Sciatic nerve (tissue), 2 donors: ENCODE measurements at regions not wholly inside any gene's neighbourhood (a gene's known extent, or its start where the extent isn't known, plus 50 kb on each side); places are given as distances from the start of the nearest gene placed in this dataset.

Experiments used
- ATAC-seq: fragments of 200-7000 bp; cut with Tn5 transposase; one replicate; pipeline ENCODE4 v1.9.1; 2020; ENCODE audit warnings: mild to moderate bottlenecking, moderate library complexity
- DNase-seq: peaks from one replicate; pipeline ENCODE4 v3.0.0-alpha.2; 2020; ENCODE audit warnings: low spot score
- intact Hi-C: fragments of 100-400 bp; cut with DNase I; formaldehyde crosslinking; loops from one replicate; pipeline ENCODE4 v1.14.2; 2022
- donor health status: DM: no; HTN: no; CAD: no.
- donor health status: DM: no; HTN: no; CAD: no.

GRCh38 chr7:93018716-93019115 lies 99.1 kb downstream of the SAMD9 start:
- DNase-seq, result no peak
- ATAC-seq, result no peak
- intact Hi-C loops, result no loop called here

DNA sequence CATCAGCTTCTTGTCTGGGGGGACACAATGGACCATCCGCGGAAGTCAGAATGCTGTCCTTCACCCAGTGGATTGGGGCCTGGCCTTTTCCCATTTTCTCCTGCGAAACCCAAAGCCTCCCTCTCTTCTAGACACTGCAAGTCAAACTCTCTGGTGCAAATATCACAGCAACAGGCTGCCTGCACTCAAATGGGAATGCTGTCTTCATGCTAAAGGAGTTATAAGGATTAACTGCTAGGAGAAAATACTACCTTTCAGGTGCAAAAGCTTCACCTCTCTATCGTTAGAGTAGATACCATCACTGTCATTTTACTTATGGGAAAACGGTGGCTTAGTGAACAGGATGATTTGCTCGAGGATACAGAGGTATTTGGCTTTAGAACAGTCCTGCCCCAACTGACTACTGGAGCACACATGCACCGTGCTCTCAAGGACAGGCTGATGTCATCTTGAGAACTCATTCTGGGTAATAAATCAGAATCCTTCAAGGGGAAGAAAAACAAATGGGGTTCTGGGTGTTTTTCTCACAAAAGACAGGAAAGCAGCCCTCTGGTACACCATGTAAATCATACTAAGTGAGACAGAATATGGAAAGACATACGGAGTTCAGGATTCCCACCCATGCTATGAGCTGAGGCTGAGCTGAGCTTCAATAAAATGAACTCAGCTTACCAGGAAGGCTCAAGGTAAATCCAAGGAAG lies 100.9 kb downstream of the SAMD9 start:
- intact Hi-C loops, result no loop called here
- DNase-seq (no peak), ATAC-seq (no peak)

- DNase-seq (no peak), ATAC-seq (peak; percentile 45)
- intact Hi-C loops, result no loop called here
Measured at GRCh38 chr7:93015779-93016481, 101.8 kb downstream of the SAMD9 start.

DNA sequence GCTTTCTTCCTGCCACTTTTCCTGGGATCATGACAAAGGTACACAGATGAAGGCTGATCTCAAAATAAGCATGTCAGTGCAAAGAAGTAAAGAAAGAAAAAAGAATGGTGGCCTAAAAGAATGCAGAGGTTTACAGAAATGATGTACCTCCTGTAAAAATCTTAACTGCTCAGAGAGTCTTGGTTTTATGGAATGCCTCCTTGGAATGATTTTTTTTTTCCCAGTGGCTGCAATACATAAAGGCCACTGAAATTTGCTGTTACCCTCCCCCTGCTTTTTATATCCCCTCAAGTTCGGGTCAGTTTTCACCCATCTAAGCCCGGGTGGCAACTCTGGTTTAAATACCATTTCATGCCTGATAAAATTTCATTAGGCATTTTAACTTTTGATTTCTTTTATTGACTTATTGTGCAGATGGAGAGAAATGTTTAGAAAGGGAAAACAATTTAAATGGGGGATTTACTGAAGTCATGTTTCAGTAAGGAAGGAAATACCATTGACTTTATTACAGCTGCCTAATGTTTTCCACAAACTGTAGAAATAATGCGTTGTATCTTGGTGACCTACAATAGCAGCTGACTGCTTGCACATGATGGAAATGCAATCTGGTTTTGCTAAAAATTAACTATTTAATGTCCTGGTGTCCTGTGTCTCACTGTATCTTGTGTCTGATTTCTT lies 102.5 kb downstream of the SAMD9 start:
- ATAC-seq (no peak), DNase-seq (no peak)
- intact Hi-C loops, result no loop called here

DNA sequence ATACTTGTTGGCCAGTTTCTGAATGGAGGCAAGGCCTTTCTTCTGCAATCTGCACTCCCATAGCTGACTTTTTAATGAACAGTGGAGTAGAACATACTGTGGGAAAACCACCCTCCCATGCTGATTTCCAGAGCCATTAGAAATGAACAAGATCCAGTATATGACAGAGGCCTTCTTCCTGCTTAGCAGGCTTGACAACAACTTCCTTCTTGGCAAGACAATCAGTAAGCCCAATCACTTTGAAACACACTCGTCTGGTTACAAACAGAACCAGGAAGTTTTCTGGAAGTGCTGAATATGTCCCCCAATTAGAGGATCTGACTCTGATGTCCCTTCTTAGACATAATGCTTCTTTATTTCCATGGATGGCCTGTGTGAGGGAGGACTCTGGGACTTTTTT lies 103.4 kb downstream of the SAMD9 start:
- DNase-seq (no peak), ATAC-seq (no peak)
- intact Hi-C loops, result no loop called here

GRCh38 chr7:93013446-93014061 lies 104.2 kb downstream of the SAMD9 start:
- no peak for ATAC-seq
- no peak for DNase-seq
- intact Hi-C loops, result no loop called here

- intact Hi-C loops, result no loop called here
- ATAC-seq, result no peak
- DNase-seq, result no peak
Measured at GRCh38 chr7:93011351-93012294, 106.2 kb downstream of the SAMD9 start.

- intact Hi-C loops, result no loop called here
- DNase-seq, result no peak
- no peak for ATAC-seq
Measured at GRCh38 chr7:93008833-93009232, 108.9 kb downstream of the SAMD9 start.

GRCh38 chr7:93006480-93007095 lies 111.2 kb downstream of the SAMD9 start:
- intact Hi-C loops, result no loop called here
- DNase-seq (no peak), ATAC-seq (no peak)

DNA sequence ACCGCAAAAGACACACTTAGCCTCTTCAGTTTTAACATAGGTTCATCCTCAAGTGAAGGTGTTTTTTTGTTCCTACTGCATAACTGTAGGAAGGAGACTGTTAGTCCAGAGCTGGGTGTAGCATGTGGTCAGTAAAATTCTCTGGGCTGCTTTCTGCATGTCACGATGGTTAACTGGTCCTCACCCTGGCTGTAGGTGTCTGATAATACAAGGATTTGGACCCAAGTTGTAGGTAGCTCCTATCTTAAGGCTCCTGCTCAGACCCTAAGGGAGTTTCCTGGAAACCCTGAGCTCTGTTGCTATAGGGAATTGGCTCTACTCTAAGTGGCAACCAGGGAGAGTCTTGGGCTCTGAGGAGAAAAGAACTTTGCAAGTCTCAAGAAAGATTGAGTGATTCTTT lies 112.9 kb downstream of the SAMD9 start:
- DNase-seq, result no peak
- intact Hi-C loops, result no loop called here
- ATAC-seq, result no peak

- DNase-seq, result no peak
- intact Hi-C loops, result no loop called here
- ATAC-seq, result no peak
Measured at GRCh38 chr7:92997719-92998118, 120.1 kb downstream of the SAMD9 start.

GRCh38 chr7:92997152-92997551 lies 120.6 kb downstream of the SAMD9 start:
- intact Hi-C loops, result no loop called here
- ATAC-seq (no peak), DNase-seq (no peak)

DNA sequence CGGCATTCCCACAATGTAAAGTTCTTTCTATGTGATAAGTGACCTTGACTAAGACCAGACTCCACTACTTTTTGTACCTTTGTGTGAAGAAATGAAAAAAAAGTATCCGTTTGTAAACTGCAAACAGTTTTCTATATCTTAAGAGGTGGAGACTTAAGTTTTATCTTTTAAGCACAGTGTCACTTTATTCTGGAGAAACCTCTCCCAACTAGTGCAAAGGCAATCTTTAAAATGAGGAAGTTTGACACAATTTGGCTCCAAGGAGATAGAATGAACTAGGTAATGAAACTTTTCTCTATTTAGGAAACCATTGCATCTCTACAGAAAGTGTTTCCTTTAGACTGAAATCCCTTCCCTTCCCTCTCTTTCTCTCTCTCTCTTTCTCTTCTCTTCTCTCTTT lies 122.9 kb downstream of the SAMD9 start:
- intact Hi-C loops, result no loop called here
- no peak for DNase-seq
- ATAC-seq, result no peak

DNA sequence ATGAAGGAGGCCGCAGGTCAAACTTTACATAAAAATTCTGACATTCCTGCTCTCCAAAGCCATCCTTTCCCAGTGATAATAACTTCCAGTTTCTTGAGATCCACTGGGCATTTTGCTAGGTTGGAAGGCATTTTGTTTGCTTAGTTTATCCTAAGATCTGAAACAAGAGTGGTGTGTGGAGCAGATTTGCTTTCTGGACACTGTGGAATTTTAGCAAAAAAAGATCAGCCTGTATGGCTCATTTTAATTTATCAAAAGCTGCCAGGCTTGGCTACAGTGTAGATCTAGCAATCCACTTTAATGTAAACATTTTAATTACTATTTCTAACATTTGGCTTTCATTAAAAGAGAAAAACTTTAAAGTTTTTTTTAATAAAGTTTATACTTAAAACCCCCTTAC lies 124.8 kb downstream of the SAMD9 start:
- ATAC-seq, result no peak
- no peak for DNase-seq
- intact Hi-C loops, result no loop called here

DNA sequence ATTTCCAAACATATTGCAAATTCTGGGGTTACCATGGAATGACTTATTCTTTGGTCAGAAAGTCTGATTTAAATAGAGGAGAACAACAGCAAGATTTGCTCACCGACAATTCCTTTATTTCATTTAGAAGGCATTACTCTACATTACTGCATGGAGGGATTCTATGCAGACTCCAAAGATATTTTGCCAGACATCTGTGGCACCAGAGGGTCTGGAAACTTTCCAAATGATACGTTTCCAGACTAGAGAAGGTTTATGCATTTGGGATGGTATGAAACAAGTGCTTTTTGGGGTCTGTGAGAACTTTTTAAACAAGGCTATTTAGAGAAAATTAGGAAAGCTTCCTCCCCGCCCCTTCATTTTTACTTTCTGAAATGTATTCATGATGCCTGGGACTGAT lies 125.3 kb downstream of the SAMD9 start:
- intact Hi-C loops, result no loop called here
- ATAC-seq, result no peak
- DNase-seq, result no peak

- intact Hi-C loops, result no loop called here
- no peak for DNase-seq
- ATAC-seq, result no peak
Measured at GRCh38 chr7:92991190-92991589, 126.6 kb downstream of the SAMD9 start.

- DNase-seq (no peak), ATAC-seq (no peak)
- intact Hi-C loops, result no loop called here
Measured at GRCh38 chr7:92988941-92989545, 128.7 kb downstream of the SAMD9 start.

DNA sequence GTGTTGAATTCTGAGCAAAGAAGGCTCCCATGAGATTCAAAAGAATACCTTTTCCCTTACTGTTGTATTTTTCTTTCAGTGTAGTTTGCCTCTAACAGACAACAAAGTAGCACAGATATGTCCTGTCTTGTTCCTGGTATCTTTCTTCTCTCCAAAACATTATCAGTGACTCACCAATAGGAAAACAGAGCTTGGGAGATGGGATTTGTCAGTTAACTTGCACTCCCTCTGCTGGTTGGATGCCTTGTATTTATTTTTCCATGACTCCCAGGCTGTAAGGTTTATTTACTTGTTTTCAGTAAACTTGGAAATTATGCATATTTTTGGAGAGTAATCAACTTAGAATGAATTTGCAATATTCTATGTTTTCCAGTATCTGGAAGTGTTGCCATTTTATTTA lies 129.7 kb downstream of the SAMD9 start:
- ATAC-seq (no peak), DNase-seq (no peak)
- intact Hi-C loops, result no loop called here
